Head of caudate nucleus (tissue), 42 donors: ENCODE measurements at regions not wholly inside any gene's neighbourhood (a gene's known extent, or its start where the extent isn't known, plus 50 kb on each side); places are given as distances from the start of the nearest gene placed in this dataset.
"Not testable (repeated sequence)": the region's sequence is repeated elsewhere in the genome, so short reads cannot be mapped to it uniquely, and the experiment has no call there.

Source experiments
- DNase-seq, 42 donors: peaks; one replicate each; pipeline versions ENCODE4 v3.0.0 to v3.0.0-alpha.2; 2020 to 2021; ENCODE audit warnings: mixed read lengths in 7 of 42
- intact Hi-C: fragments of 100-400 bp; cut with DNase I; formaldehyde crosslinking; loops from one replicate; pipeline ENCODE4 v1.15.0; 2022

DNA sequence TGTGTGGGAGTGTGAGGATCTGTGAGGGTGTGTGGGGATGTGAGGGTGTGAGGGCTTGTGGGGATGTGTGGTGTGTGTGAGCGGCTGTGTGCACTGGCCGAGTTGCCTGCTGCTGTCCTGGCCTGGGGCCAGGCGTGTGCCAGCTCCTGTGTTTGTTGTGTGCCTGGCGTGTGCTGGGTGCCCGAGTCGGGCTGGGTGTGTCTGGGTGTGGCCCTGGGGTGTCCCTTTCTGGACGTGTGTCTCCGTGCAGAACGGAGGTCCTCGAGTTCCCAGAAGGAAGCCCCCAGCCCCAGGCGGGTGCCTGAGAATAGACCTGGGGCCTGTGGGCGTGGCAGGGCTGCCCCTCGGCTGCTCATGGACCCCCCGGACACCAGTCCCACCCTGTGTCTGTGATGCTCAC, 157.7 kb downstream of the TMEM121 start:
- intact Hi-C loops, DNase-seq: not testable (repeated sequence)

DNA sequence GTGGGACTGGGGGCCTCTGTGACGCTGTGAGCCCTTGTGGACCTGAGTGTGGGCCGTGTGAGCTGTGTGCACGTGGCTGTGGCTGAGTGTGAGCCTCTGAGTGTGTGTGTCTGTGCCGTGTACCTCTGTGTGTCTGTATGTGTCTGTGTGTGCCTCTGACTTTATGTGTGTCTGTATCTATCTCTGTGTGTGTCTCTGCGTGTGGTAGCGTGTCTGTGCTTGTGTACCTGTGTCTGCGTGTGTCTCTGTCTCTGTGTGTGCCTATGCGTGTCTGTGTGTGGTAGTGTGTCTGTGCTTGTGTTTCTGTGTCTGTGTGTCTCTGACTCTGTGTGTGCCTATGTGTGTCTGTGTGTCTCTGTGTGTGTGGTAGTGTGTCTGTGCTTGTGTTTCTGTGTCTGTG, 158.2 kb downstream of the TMEM121 start:
- intact Hi-C loops, DNase-seq: not testable (repeated sequence)

DNA sequence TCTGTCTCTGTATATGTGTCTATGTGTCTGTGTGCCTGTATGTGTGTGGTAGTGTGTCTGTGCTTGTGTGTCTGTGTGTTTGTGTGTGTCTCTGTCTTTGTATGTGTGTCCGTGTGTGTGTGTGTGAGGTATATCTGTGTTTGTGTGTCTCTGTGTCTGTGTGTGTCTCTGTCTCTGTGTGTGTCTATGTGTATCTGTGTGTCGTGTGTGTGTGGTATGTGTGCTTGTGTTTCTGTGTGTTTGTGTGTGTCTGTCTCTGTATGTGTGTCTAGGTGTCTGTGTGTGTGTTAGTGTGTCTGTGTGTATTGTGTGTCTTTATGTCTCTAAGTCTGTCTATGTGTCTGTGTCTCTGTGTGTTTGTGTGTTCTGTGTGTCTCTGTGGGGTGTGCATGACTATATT, 158.6 kb downstream of the TMEM121 start:
- DNase-seq, result no peak
- intact Hi-C loops, result no loop called here

DNA sequence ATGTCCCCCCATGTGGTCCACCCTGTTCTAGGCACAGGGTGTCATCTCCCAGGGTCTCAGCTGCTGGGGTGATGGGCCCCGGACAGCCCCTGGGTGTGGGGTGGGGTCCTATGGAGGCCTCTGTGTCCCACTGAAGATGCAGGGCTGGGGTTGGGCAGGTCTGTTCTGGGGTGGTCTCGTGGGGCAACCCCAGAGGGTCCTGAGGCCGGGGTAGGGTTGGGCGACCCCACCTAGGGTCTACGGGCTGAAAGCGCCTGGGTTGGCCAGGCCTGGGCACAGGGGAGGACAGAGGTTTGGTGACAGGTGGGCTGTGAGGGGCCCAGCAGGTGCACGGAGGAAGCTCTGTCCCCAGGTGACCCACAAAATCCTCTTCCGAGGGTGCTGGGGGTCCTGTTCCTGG, 159.2 kb downstream of the TMEM121 start:
- intact Hi-C loops, DNase-seq: not testable (repeated sequence)

DNA sequence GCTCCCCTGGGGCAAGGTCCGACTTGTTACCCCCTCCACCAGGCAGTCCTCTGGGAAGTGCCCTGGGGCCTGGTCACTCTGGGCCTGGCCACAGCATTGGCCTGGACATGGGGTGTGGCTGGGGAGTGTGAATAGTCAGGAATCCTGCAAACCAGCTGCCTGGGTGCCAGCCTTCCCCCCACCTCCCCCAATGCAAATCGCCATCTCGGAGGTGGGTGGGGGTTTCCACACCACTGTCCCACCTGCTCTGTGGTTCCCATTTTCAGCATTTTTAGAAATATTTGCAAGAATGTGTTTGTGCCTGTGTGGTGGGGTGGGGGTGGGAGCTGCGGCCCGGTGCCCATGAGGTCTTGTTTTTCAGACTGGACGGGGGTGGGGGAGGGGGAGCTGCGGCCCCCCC, 159.7 kb downstream of the TMEM121 start:
- intact Hi-C loops, DNase-seq: not testable (repeated sequence)

DNA sequence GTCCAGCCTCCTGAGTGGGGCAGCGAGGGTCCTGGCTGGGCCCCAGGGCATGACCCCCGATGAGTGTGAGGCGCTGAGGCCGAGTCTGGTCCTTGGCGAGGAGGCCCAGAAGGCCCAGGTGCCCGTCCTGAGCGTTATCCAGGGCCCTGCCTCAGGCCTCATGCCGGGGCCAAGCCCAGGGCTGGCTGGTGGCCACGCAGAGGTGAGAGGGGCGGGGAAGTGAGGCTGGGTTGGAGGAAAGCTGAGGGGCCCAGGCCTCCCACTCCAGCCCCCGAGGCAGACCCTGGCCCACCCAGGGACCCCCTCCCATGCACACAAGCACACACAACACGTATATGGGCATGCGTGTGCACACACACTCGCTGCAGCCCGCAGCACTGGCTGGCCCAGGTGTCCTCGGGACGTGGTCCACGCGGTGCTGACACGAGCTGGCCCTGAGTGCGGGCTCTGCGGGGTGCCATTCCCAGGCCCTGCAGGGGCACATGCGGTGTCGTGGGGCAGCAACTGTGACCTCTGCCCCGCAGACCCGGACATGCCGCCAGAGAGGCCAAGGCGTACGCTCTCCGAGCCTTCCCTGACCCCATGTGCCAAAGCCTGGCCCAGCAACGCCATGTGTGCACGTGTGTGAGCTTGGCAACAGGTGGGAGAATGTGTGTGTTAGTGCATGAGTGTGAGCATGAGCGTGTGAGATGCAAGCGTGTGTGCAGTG, 160.2 kb downstream of the TMEM121 start:
- intact Hi-C loops, result not testable (repeated sequence)
- peak in 2 of 42 donors; percentile 9 to 34 for DNase-seq

DNA sequence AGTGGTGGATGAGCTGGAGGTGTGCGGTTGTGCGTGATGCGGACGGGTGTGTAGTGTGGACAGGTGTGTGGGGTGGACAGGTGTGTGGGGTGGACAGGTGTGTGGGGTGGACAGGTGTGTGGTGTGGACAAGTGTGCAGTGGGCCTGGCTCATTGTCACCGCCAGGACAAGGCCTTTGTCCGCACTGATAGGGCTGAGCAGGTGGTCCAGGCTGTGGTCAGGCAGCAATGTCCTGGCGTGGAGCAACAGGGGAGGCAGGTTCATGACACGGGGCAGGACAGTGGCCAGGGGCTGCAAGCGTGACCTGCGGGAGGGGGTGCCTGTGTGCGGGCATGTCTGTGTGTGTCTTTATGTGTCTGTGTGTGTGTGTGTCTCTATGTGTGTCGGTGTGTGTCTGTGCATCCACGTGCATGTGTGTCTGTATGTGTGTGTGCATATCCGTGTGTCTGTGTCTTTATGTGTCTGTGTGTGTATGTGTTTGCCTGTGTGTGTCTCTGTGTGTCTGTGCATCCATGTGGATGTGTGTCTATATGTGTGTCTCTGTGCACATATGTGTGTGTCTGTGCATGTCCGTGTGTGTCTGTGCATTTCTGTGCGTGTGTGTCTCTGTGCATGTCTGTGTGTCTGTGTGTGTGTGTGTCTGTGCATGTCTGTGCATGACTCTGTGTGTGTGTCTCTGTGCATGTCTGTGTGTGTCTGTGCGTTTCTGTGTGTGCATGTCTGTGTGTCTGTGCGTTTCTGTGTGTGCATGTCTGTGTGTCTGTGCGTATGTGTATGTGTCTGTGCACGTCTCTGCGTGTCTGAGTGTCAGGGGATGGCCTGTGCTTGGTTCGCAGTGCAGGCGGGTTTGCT, 161.0 kb downstream of the TMEM121 start:
- intact Hi-C loops, result not testable (repeated sequence)
- DNase-seq, result peak in 1 of 42 donors; percentile 8

DNA sequence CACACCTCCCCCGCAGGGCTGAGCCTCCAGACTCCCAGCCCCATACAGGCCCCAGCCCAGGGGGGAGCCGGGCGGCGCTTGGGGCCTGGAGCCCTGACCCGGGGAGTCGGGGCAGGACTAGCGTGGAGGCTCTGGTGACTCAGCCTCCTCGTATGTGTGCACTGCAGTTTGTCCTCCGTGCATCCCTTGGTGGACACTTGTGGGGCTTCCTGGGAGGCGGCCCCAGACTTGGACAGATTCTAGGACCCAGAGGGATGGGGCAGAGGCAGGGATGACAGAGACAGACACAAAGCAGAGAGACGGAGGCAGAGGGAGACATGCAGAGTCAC, 161.6 kb downstream of the TMEM121 start:
- peak in 2 of 42 donors; percentile 9 for DNase-seq
- intact Hi-C loops, result not testable (repeated sequence)

DNA sequence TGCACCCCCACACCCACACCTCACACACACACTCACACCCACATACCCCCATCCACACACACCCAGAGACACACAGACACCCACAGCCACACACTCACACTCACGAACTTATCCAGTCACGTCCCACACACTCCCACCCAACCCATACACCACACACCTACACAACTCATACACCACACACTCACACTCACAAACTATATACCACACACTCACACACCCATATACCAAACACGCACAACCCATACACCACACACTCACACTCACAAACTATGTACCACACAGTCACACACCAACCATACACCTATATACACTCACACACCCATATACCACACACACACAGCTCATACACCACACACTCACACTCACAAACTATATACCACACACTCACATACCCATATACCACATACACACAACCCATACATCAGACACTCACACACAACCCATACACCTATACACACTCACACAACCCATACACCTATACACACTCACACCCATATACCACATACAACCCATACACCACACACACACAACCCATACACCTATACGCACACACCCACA, 162.4 kb downstream of the TMEM121 start:
- DNase-seq, intact Hi-C loops: not testable (repeated sequence)

DNA sequence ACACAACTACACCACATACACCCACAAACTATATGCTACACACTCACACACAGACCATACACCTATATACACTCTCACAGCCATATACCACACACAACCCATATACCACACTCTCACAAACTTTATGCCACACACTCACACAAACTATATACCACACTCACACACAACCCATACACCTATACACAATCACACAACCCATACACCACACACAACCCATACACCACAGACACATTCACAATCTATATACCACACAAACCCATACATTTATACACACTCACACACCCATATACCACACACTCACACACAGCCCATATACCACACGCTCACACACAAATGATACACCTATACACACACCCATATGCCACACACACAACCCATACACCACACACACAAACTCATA, 163.3 kb downstream of the TMEM121 start:
- DNase-seq, result no peak
- intact Hi-C loops, result no loop called here

DNA sequence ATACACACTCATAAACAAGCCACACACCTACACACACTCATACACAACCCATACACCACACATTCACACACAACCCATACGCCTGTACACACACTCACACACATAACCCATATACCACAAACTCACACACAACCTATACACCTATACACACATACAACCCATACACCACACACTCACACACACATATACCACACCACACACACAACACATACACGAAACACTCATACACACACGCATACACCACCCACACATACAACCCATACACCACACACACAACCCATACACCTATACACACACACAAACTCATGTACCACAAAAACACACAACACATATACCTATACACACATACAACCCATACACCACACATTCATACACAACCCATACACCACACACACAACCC, 164.3 kb downstream of the TMEM121 start:
- intact Hi-C loops, result no loop called here
- DNase-seq, result no peak

DNA sequence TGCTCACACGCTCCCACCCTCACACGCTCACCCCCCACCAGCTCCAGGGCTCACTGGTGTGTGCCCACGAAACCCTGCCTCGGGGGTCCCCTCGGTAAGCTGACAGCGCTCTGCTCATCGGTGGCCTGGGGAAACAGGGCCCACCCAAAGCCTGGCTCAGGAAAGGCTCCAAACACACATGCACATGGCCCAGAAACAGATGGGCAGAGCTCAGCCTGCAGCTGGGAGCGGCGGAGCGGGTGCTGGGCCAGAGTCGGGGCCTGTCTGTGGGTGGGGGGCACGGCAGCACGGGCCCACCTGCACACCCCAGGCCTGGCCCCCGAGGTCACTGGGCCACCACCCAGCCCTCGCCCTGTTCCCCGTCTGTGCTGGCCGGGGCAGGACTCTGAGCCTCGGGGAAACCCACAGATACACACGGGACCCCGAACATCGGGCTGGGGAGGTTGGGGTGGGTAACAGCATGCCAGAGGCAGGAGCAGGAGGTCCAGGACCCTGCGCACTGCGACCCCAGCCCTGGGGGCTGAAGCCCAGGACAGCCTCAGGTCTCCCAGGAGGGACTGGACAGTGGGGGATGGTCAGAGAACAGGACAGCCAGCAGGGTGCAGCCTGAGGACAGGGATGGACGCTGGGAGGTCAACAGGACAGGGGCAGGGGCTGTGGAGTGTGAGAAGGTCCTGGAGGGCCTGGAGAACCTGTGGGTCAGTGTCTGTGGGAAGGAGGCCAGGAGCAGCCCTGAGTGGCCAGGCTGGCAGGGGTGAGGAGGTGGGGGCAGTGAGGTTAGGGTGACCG, 165.1 kb downstream of the TMEM121 start:
- peak in 1 of 42 donors; percentile 6 for DNase-seq
- intact Hi-C loops, result not testable (repeated sequence)

DNA sequence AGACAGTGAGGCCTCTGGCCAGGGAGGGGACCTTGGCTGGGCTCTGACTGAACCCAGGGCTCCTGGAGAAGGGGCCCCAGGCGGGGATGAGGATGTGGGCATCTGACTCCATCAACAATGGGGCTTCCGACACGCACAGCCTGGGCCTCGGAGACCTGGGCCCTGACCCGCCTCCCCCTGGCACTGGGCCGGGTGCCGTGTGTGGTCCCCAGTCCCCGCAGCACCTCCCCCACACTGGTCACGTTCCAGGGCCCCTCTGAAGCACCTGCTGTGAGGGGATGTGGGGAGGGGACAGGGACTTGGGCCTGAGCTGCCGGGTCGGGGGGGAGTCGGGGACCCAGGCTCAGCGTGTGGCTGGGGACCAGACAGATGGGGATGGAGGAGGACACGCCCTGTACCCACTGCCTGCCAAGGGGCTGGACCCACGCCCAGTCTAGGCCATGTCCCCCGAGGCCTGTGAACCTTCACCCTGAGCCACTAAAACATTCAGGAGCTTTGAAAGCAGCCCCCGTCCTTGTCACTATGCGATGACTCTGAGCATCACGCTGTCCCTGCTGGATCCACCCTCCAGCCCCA, 165.8 kb downstream of the TMEM121 start:
- DNase-seq, intact Hi-C loops: not testable (repeated sequence)

DNA sequence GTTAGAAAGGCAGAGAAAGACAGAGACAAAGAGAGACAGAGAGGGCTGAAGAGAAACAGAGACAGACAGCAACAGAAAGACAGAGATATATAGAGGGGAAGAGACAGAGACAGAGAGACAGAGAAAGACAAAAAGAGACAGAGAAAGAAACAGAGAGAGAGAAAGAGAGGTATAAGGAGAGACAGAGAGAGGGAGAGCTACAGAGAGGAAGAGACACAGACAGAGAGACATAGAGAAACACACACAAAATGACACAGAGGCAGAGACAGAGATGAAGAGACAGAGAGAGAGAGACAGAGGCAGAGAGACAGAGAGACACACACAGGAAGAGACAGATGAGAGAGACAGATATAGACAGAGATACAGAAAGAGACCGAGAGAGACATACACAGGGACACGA, 168.6 kb downstream of the TMEM121 start:
- intact Hi-C loops, result no loop called here
- DNase-seq, result no peak

DNA sequence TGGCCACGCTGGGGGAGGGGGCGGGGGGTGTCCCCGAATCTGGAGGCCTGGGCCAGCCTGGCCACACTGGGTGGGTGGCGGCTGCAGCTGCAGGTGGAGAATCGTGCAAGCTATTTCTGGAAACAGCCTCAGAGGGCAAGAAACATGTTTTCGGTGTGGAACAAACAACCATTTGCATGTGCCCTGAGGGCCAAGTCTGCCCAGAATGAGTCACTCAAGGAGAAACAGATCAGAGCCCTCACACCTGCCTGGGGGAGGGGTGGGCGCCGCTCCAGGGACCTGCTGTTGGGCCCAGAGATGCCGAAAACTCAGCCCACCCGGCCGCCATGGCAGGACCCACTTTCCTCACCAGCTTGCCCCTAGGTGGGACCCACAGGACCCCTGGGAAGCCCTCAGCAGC, 170.0 kb downstream of the TMEM121 start:
- DNase-seq, intact Hi-C loops: not testable (repeated sequence)

DNA sequence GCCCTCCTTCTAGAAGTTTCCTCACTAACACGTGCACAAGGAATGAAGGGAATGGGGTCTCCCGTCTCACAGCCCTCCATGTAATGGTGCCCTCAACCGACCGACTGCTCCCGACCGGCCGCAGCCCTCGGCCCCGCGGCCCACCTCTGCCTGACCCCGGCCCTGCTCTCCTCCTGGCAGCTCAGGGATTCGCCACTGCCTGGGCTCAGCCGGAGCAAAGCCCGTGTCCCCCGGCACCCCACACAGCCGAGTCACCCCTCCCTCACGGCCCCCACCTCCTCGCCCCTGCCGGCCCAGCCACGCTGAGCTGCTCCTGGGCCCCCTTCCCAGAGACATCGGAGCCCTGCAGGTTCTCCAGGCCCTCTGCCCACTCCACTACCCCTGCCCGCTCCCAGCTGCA, 171.0 kb downstream of the TMEM121 start:
- intact Hi-C loops, DNase-seq: not testable (repeated sequence)

DNA sequence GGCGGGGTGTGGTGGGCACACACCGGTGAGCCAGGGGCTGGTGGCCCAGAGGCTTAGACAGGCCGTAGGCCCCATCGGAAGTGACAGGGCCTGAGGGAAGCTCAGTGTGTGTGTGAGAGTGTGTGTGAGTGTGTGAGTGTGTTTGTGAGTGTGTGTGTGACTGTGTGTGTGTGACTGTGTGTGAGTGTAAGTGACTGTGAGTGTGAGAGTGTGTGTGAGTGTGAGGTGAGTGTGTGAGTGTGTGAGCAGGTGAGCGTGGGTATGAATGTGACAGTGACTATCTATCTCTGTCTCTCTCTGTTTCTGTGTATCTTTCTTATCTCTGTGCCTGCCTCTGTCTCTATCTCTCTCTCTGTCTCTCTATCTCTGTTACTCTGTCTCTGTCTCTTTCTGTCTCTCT, 171.6 kb downstream of the TMEM121 start:
- DNase-seq, intact Hi-C loops: not testable (repeated sequence)

DNA sequence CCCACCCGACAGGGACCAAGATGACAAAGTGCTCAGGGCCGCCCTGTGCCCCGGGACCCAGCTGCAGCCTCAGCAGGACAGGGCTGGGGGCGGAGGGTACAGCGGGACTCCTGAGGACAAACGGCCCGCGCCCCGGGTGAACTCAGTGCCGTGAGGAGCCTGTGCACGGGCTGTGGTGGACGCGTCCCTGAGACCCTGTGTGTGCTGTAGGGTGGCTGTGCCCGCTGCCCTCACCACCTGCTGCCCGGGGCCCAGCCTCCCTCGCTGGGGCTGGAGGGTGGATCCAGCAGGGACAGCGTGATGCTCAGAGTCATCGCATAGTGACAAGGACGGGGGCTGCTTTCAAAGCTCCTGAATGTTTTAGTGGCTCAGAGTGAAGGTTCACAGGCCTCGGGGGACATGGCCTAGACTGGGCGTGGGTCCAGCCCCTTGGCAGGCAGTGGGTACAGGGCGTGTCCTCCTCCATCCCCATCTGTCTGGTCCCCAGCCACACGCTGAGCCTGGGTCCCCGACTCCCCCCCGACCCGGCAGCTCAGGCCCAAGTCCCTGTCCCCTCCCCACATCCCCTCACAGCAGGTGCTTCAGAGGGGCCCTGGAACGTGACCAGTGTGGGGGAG, 172.7 kb downstream of the TMEM121 start:
- peak in 1 of 42 donors; percentile 7 for DNase-seq
- intact Hi-C loops, result not testable (repeated sequence)

DNA sequence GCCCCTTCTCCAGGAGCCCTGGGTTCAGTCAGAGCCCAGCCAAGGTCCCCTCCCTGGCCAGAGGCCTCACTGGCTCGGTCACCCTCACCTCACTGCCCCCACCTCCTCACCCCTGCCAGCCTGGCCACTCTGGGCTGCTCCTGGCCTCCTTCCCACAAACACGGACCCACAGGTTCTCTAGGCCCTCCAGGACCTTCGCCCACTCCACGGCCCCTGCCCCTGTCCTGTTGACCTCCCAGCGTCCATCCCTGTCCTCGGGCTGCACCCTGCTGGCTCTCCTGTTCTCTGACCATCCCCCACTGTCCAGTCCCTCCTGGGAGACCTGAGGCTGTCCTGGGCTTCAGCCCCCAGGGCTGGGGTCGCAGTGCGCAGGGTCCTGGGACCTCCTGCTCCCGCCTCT, 173.3 kb downstream of the TMEM121 start:
- intact Hi-C loops, result not testable (repeated sequence)
- peak in 1 of 42 donors; percentile 7 for DNase-seq
